ENCODE measurements at regions not wholly inside any gene's neighbourhood (a gene's known extent, or its start where the extent isn't known, plus 50 kb on each side); places are given as distances from the start of the nearest gene placed in this dataset.
"Not testable (repeated sequence)": the region's sequence is repeated elsewhere in the genome, so short reads cannot be mapped to it uniquely, and the experiment has no call there.

DNA sequence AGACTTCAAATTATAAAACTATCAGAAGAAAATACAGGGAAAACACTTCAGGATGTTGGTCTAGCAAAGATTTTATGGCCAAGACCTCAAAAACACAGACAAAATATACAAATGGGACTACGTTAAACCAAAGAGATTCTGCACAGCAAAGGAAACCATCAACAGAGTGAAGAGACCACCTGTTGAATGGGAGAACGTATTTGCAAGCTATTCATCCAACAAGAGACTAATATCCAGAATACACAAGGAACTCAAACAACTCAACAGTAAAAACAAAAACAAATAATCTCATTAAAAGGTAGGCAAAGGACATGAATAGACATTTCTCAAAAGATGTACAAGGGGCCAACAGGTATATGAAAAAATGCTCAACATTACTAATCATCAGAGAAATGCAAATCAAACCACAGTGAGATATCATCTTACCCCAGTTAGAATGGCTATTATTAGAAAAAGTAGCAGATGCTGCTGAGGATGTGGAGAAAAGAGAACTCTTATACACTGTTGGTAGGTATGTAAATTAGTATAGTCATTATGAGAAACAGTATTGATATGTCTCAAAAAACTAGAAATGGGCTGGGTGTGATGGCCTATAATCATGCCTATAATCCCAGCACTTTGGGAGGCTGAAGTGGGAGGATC is 112.6 kb downstream of the LRIG2 start:
- no peak for DNase-seq

DNA sequence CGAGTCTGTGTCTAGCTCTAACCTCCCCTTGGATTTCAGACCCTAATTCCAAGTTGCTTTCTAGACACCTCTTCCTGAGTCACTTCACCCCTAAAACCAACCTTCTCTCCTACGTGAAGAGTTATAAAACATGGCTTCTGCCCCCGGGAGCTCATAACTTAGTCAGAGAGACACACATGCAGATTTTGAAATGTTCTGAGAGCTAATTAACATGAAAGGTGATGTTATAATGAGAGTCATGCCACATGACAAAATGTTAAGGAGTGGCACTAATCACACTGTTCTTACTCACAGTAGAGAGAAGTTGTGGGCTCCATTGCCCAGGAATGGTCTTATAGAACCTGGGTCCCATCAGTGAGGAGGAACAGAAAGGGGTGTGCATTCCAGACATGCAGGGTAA is 117.1 kb downstream of the LRIG2 start:
- DNase-seq = no peak

DNA sequence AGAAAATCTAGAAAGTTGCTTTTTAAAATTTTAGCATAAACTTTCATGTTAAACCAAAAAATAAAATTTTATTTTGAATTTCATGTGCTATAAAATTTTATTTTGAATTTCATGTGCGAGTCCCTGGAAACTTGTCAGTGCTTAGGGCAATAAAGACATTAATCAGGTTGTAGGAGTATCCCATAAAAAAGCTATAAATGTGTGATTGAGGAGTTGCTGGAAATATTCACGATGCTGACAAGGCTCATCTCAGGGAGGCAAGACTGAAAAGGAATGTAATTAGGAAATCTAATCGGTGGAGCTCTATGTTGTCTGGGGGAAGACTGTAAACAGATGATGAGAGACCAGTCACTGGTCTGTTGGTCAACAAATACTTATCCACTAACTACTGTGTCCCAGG is 117.9 kb downstream of the LRIG2 start:
- DNase-seq = no peak

DNA sequence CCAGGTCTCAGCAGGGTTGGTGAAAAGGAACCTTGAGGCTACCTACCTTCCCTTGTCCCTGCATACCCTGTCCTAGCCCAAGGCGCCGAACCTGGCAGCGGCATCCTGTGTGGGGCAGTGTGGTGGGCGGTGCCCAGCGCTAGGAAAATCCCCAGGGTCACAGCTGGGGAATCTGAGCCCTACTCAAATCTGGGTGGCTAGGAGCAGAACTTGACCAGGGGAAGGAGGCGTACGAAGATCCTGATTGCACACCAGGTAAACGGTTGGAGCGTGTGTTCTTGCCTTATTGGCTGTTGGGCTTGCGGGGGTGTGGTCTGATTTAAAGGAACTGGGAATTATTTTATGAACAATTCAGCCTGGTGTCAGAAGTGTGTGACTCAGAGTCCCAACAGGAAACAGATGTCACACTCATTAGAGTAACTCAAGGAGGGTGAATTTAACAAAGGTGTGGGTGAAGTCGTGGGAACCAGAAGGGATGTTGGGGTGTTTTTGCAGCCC is 118.6 kb downstream of the LRIG2 start:
- DNase-seq = no peak

DNA sequence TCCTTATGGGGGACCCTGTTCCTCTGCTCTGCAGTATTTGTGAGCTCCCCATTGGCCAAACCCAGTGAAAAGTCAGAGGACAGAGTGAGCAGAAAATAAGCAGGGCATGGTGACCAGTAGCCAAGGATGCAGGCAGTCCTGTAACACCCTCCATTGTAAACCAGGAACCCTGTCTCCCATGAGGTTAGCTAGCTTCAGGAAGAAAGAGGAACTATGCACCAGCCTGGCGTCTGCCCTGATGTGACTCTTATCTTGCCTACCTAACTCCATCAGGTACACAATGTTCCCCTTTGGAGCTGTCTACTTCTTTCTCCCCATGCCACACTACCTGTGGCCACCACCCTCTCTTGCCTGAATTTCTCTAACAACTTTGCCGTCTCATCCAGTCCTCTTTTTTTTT is 119.2 kb downstream of the LRIG2 start:
- DNase-seq = no peak

DNA sequence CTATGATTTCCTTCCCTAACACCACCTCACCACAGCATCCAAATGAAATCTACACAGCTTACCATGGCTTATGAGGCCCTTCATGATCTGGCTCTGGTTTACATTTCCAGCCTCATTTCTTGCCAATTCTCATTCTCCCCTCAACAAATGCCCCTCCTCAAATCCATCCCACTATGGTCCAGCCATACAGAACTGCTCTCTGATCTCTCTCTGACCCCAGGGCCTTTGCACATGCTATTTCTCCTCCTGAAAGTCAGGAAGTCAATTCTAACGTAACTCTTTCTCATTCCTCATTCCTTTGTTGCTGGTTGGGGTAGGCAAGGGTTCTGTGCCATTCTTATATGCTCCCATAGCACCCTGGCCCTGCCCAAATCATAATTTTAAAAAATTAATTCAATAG is 120.0 kb downstream of the LRIG2 start:
- DNase-seq = no peak

DNA sequence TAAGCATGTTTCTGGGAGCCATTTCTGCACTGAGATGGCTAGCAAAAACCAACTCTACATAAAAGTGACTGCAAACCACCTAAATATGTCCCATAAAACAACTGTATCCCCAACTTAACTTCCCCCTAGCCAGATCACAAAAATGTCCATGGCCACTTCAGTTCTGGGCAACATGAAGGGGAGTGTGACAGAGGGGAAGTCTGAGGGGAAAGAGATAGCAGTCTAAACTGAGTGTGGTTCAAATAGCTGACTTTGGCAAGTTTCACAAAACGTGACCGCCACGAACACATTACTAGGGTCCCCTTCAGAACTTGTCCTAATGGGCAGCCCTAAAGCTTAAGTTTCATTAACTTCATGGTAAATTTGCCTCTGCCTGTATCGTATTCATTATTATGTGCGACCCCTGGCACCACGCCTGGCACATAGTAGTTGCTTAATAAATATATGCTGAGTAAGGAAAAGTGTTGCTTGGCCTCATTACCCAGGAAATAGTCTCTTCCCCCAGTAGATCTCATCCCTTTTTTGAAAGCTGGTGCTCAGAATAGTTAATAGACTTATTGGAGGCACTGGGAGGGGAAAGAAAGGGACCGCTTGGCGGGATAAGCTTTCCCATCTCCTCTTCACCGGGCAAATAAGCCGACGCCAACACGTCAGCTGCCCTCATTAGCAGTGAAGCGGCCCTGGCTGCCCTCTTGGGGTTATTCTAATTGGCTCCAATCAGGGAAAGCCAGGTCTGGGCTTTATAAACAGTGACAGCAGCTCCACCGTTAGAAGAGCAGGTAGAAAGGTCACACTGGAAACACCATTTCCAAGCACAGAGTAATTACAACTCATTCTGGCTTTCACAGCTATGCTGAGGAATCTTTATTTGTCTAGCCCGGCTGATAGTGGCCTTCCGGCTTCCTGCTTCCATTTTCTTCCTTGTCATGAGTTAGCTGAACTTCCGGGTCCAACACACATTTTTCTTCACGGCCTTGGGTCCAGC is 122.1 kb downstream of the LRIG2 start:
- DNase-seq = no peak

DNA sequence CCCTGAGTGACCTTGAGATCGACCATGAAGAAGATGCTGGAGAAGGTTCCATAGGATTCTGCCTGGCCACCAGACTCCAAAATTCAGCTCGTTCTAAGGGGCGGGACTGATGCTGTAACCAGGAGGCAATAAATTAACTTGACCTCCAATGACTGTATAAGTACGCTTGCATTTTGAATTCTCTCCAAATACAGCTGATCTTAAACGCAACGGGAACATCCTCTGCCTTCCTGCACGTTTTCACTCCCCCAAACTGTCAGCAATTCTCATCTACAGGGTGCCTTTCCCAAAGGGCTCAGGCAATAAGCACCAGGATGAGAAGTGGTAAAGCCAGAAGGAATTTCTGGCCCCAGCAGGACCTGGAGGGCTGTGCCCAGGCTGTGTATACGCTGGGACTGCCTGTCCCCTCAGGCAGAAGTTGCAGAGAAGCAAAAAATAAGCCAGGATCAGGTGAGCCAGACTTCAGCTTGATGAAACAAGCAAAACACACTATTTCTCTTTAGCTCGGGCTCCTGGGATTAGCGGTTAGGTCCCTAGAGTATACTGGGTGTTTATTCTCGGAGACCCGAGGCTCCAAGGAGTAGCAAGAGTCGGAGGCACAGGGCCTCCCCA is 124.8 kb downstream of the LRIG2 start:
- no peak for DNase-seq

DNA sequence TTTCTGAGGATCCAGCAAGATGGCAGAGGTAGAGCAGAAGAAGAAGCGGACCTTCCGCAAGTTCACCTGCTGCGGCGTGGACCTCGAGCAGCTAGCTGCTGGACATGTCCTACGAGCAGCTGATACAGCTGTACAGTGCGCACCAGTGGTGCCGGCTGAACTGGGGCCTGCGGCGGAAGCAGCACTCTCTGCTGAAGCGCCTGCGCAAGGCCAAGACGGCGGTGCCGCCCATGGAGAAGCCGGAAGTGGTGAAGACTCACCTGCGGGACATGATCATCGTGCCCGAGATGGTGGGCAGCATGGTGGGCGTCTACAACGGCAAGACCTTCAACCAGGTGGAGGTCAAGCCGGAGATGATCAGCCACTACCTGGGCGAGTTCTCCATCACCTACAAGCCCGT is 125.8 kb downstream of the LRIG2 start:
- DNase-seq = no peak

- no peak for DNase-seq
These were observed 126.9 kb downstream of the LRIG2 start for GRCh38 chr1:113199760-113200455.

DNA sequence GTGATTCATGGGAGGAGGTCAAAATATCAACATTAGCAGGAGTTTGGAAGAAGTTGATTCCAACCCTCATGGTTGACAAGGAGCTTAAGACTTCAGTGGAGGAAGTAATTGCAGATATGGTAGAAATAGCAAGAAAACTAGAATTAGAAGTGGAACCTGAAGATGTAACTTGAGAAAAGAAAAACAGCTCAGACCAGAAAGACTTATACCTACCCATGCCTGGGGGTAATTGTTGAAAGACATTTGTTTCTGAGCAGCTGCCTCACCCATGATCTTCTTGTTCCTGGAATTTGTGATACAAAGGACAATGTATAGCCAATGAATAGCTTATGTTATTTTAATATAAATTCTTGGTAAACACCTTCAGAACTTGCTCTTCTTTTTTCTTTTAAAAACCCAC is 128.6 kb downstream of the LRIG2 start:
- DNase-seq = no peak

DNA sequence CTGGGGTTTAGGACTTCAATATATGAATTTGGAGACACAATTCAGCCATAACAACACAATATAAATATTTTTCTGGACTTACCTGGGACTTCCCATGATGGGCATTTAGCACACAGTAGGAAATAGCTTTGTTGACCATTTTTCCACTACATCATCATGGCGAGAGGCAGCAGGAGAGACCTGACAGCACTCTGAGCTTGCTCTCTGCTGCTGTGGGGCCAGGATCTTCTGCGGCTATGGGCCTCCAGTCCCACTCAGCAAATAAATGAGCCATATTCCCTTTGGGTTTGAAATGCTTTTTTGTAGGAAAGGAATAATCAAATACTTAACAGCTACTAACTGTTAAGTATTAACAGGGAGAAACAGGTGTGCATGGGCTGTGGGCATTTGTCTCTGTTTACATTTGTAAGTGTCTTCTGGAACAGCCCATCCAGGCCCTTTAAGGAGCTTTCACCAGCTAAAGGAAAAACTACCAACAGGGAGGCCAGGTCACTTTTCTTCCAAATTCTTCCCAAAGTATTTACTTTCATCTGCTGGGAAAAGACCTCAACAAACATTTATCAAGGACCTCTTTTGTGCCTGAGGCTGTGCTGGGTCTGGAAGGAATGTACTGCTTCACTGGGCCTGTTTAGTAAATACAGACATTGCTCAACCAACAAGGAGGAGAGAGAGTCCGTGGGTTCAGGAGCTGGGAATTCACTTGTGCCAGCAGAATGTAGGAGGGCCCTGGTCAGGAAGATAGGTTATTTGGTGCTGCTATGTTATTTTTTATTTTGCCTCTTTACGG is 133.2 kb downstream of the LRIG2 start:
- DNase-seq = peak; percentile 17

DNA sequence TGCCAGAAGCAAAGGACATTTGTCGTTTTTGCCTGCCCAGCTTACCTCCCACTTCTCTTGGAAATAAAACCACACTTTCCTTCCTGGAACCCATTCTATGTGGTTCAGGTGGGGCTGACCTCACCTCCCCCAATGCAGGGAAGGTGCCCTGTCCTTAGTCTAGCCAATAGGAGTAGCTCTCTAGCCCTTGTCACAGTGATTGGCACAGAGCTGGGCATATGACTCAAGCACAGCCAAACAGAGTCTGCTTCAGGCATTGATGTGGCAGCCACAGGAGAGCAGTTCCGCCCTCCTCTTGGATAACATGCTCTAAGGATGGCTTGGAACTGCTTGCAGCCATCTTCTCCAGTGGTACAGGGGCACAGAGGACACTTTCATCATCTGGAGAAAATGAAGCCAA is 134.0 kb downstream of the LRIG2 start:
- DNase-seq = no peak

DNA sequence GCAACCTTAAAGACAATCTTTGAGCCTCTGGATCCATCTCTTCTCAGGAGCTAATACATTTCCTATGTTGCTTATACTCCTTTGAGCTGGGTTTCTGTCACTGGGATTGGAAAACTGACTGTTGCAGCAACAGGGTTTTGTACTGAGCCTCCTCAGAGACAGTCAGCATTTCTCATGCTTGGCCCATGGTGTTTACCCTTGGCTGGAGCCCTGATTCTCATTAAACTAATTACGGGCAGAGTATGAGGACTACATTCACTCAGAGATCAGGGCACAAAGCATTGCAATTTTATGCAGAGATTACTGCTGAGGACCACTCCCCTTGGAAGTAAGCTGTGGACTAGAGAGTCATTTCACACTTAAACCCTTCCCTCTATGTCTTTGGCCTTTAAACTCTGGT is 134.5 kb downstream of the LRIG2 start:
- no peak for DNase-seq

DNA sequence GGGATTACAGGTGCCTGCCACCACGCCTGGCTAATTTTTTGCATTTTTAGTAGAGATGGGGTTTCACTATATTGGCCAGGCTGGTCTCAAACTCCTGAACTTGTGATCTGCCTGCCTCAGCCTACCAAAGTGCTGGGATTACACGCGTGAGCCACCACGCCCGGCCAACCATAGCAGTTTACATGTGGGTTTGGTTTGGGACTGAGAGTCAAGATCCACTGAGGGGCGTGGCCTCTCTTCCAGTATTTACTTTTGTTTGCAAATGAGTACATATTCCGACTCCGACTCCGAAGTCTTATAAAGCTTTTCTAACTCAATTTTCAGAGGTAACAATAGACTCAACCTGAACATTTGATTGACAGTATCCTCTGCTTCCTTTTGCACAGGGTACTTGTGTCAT is 135.4 kb downstream of the LRIG2 start:
- DNase-seq = not testable (repeated sequence)

DNA sequence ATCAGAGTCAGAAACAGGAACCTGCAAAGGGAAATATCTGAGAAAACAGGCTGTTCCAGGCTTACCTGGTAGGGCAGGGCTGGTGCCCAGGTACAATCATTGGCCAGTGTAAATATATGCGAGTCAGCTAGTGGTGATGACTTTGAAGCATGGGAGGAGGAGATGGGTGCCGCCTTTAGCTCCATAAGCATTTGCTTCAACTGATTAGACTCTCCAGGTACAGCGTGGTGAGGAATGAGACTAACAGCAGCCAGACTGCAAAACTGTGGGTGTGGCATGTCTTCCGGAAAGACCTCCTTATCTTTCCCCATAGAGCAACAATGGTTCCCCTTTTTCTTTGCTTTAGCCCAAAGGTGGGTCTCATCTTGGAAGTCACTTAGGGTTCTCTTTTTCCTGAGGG is 137.2 kb downstream of the LRIG2 start:
- DNase-seq = no peak

- no peak for DNase-seq
These were observed 138.5 kb downstream of the LRIG2 start for GRCh38 chr1:113211467-113211866.

GRCh38 chr1:113215015-113215414 is 142.0 kb downstream of the LRIG2 start:
- no peak for DNase-seq

GRCh38 chr1:113216664-113217063 is 143.7 kb downstream of the LRIG2 start:
- DNase-seq = no peak

DNA sequence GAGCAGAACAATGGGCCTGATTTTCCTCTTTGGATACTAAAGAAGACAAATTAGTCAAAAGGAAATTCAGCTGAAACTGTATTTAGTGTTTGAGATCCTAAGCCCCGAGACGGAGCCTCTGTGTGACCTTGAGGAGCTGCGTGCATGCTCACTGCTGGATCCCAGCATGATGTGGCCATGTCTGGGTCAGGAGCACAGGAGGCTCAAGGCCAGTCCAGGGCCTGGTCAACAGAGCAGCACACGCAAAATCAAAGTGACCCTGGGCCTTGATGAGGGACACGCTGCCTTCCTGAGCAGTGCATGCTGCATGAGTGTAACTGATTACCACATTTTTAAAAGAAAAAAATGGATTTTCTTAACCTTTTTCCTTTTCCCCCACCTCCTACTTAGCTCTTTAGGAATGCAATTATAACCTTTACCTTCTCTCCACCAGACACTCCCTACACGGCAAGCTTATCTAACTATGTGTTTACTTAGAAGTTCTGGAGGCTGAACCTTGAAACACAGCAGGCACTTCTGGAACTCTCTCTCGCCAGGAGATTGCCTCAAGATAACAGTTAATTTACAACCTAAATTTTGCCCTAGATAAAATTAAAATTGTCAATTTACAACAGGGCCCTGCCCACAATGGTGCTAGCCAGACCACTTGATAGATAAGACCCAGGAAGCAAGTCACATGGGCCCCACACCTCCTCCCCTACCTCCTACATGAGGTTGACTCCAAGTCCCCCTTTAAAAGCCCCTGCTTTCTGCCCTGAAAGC is 144.6 kb downstream of the LRIG2 start:
- peak; percentile 6 for DNase-seq

DNA sequence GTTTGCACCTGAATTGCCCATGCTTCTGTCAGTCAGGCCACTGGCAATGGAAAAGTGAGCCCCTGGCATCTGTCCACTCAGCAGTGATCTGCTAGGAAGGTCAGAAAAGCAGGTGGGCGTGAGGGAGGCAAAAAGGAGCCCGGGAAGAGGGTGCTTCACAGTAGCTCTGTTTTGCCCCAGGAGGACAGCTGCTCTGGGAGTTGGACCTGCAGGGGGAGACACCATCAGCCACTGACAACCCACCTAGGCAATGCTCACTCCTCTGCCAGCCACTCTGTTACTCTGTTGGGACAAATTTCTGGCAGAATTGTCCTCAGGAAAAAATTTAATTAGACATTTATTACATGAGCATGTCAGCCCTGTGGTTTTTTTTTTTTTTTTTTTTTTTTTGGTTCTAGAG is 146.4 kb downstream of the LRIG2 start:
- no peak for DNase-seq

DNA sequence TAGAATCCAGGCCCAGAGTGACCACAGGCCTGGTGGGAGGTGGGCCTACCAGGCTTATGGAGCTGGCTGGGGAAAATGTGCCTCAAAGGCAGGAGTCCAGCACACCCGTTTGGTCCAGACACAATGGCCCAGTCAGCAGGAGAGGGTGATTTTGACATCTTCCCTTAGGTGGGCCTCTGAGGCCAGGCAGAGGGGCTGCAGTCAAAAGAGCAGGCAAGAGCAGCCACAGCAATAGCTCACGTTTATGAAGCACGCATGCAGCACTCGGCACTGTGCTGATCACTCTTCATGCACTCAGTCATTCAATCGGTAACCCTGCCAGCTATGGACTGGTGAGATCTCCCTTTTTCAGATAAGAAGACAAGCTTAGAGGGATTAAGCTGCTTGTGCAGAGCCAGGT is 146.8 kb downstream of the LRIG2 start:
- no peak for DNase-seq

Measured in kidney glomerular epithelial cell (primary cell).